A673 (cell line): ENCODE measurements at regions not wholly inside any gene's neighbourhood (a gene's known extent, or its start where the extent isn't known, plus 50 kb on each side); places are given as distances from the start of the nearest gene placed in this dataset.

ENCODE experiments used
- BruUV-seq: library from RNA; stranded (reverse); fragments of 400-500 nt; replicated peaks from 2 replicates; lab custom pipeline; 2021; lab: Mats Ljungman, UMichigan
- CTCF ChIA-PET: fragments of 300-600 bp; sonication (Branson Sonifier 250); formaldehyde crosslinking; loops from one replicate; lab custom pipeline; 2022; ENCODE audit warnings: antibody characterized with exemption; lab: Charles Lee
- POLR2A ChIA-PET: fragments of 300-600 bp; sonication (Branson Sonifier 250); formaldehyde crosslinking; loops from one replicate; lab custom pipeline; 2022; ENCODE audit warnings: antibody characterized with exemption; ENCODE audit not compliant: low non-redundant PET; lab: Charles Lee
- DNase-seq: peaks from one replicate; pipeline ENCODE4 v3.0.0-alpha.2; 2015; ENCODE audit warnings: low spot score
- H3K27ac ChIP-seq: fragments of 200-600 bp; sonication (generic); 2 replicates; pipeline ENCODE4 v1.5.1; 2016; ENCODE audit warnings: mixed run types, low read depth, mild to moderate bottlenecking, mixed read lengths, antibody characterized with exemption, low read length; ENCODE audit not compliant: poor library complexity, severe bottlenecking
- H3K27me3 ChIP-seq: fragments of 200-600 bp; sonication (generic); replicated peaks from 2 replicates; pipeline ENCODE4 v1.6.1; 2017; ENCODE audit warnings: mixed run types, low read depth, mild to moderate bottlenecking, mixed read lengths, antibody characterized with exemption, low read length; ENCODE audit not compliant: insufficient read depth, poor library complexity
- H3K36me3 ChIP-seq: fragments of 200-600 bp; sonication (generic); 2 replicates; pipeline ENCODE4 v1.6.1; 2016; ENCODE audit warnings: mixed run types, mild to moderate bottlenecking, mixed read lengths, antibody characterized with exemption, low read length; ENCODE audit not compliant: insufficient read depth, poor library complexity, severe bottlenecking
- H3K4me1 ChIP-seq: fragments of 200-600 bp; sonication (generic); 2 replicates; pipeline ENCODE4 v1.6.1; 2017; ENCODE audit warnings: mixed run types, mild to moderate bottlenecking, mixed read lengths, antibody characterized with exemption, low read length; ENCODE audit not compliant: insufficient read depth, poor library complexity, severe bottlenecking
- H3K4me3 ChIP-seq: fragments of 200-600 bp; sonication (generic); 2 replicates; pipeline ENCODE4 v1.5.1; 2016; ENCODE audit warnings: low read depth, mixed run types, mild to moderate bottlenecking, mixed read lengths, low read length; ENCODE audit not compliant: poor library complexity, severe bottlenecking
- H3K9me3 ChIP-seq: fragments of 200-600 bp; sonication (generic); 2 replicates; pipeline ENCODE4 v1.6.1; 2016; ENCODE audit warnings: mixed run types, low read depth, mild to moderate bottlenecking, mixed read lengths, antibody characterized with exemption, low read length; ENCODE audit not compliant: poor library complexity, severe bottlenecking
- EZH2 ChIP-seq: fragments of 200-600 bp; sonication (generic); IDR thresholded peaks from 2 replicates; pipeline ENCODE4 v1.6.1; 2017; ENCODE audit warnings: borderline replicate concordance, low read depth, mild to moderate bottlenecking, mixed read lengths, antibody characterized with exemption, low read length; ENCODE audit not compliant: poor library complexity, severe bottlenecking
- intact Hi-C: fragments of 100-400 bp; cut with micrococcal nuclease; formaldehyde crosslinking; loops from one replicate; pipeline ENCODE4 v1.10.0; 2022; ENCODE audit not compliant: unreplicated experiment
- TF ChIP-seq, protein P1 (sequence below): fragments of 300-800, 200-600 bp; sonication (generic); conservative IDR thresholded peaks from 2 replicates; pipeline ENCODE4 v1.5.1; 2017; ENCODE audit warnings: low read depth, mild to moderate bottlenecking, antibody characterized with exemption, low read length, moderate library complexity, mixed read lengths

DNA sequence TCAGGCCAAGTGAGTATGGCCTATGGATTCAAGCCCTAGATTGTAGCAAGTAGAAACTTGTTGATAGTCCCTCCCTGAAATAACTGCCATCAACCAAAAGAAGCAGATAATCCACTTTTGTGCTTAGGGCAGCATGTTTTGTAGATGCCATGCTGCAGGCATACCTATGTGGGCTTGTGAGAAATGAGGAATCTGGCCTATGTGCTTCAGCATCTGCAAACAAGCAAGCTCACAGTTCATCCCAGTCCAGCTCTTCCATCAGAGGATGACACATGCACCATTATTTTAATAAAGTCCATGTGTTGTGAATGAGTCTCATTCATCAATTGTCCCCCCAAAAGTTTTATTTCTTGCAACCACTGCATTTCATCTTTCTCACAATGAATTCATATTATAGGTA lies 421.9 kb upstream of the DIPK2B start:
- Histone ChIP-seq H3K4me3 (no peak overlapping the region), H3K9me3 (no peaks in the 10 kb centered on the region), H3K36me3 (no peaks in the 10 kb centered on the region), H3K27me3 (no peaks in the 10 kb centered on the region), H3K27ac (no peak overlapping the region), H3K4me1 (peaks cover 7% of the 10 kb centered on the region)
- DNase-seq: no peak
- intact Hi-C loops: no loop called here
- ChIA-PET CTCF (no interaction called here), POLR2A (no interaction called here)
- no TSS peak for BruUV-seq
- TF ChIP-seq, protein P1, sequence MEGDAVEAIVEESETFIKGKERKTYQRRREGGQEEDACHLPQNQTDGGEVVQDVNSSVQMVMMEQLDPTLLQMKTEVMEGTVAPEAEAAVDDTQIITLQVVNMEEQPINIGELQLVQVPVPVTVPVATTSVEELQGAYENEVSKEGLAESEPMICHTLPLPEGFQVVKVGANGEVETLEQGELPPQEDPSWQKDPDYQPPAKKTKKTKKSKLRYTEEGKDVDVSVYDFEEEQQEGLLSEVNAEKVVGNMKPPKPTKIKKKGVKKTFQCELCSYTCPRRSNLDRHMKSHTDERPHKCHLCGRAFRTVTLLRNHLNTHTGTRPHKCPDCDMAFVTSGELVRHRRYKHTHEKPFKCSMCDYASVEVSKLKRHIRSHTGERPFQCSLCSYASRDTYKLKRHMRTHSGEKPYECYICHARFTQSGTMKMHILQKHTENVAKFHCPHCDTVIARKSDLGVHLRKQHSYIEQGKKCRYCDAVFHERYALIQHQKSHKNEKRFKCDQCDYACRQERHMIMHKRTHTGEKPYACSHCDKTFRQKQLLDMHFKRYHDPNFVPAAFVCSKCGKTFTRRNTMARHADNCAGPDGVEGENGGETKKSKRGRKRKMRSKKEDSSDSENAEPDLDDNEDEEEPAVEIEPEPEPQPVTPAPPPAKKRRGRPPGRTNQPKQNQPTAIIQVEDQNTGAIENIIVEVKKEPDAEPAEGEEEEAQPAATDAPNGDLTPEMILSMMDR: no peak
- no peak for TF ChIP-seq EZH2

- Histone ChIP-seq H3K4me3 (no peak overlapping the region), H3K27me3 (no peaks in the 10 kb centered on the region), H3K36me3 (no peaks in the 10 kb centered on the region), H3K9me3 (no peaks in the 10 kb centered on the region), H3K4me1 (peaks cover 7% of the 10 kb centered on the region), H3K27ac (no peak overlapping the region)
- POLR2A ChIA-PET: no interaction called here
- intact Hi-C loops: no loop called here
- BruUV-seq: no TSS peak
- CTCF ChIA-PET: no interaction called here
- no peak for DNase-seq
- TF ChIP-seq EZH2: no peak
- TF ChIP-seq, protein P1: no peak
Measured at GRCh38 chrX:45622042-45622423, 421.4 kb upstream of the DIPK2B start.

DNA sequence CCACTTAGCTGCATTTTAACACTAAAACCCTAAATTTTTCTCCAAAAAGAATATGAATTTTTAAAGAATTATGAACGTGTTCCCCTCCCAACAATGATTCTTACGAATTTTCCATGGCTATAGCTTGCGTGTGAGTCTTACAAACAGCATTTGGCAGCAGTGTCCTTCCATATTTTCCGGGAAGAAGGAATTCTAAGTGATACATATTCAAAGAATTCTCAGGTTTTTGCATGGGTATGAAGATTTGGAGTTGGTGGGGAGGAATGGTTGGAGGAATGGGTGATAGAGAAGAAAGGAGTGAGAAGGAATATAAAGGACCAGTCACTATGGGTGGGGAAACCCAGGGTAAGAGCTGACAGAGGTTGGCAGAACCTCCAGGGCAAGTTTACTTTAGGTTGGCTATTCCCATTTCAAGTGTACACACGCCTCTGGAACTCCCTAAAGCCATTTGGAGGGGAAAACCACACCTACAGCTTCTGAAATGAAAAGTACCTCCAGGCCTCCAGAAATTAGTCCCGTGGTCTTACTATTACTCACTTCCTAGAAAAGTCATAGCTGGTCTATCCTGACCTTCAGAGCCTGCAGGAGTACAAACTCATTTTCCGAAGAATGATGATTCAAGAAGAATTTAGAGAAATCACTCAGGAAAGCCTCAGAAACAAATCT lies 420.8 kb upstream of the DIPK2B start:
- intact Hi-C loops: no loop called here
- Histone ChIP-seq H3K4me1 (peaks cover 7% of the 10 kb centered on the region), H3K27me3 (no peaks in the 10 kb centered on the region), H3K4me3 (no peak overlapping the region), H3K36me3 (no peaks in the 10 kb centered on the region), H3K9me3 (peaks cover 3% of the 10 kb centered on the region), H3K27ac (no peak overlapping the region)
- TF ChIP-seq, protein P1: no peak
- TF ChIP-seq EZH2: no peak
- ChIA-PET CTCF (no interaction called here), POLR2A (no interaction called here)
- no peak for DNase-seq
- no TSS peak for BruUV-seq
